SU-DHL-6 (cell line): ENCODE measurements at regions not wholly inside any gene's neighbourhood (a gene's known extent, or its start where the extent isn't known, plus 50 kb on each side); places are given as distances from the start of the nearest gene placed in this dataset.

Experiments
- H2AFZ ChIP-seq: fragments of 200-600 bp; sonication (generic); 2 replicates; pipeline ENCODE4 v1.6.1; 2014; ENCODE audit warnings: low read depth, mild to moderate bottlenecking, moderate library complexity, mixed read lengths, antibody characterized with exemption, low read length; ENCODE audit not compliant: severe bottlenecking
- H3F3A ChIP-seq: fragments of 200-600 bp; shearing (Covaris generic); 2 replicates; pipeline ENCODE4 v1.6.0; 2016; ENCODE audit warnings: antibody characterized with exemption, mild to moderate bottlenecking; ENCODE audit not compliant: insufficient read depth
- H3K27ac ChIP-seq: fragments of 200-600 bp; sonication (generic); 2 replicates; pipeline ENCODE4 v1.5.1; 2016; ENCODE audit warnings: low read depth, mild to moderate bottlenecking, low read length, moderate library complexity, mixed read lengths
- H3K27me3 ChIP-seq: fragments of 200-600 bp; sonication (generic), shearing (Covaris generic); 2 replicates; pipeline ENCODE4 v1.6.0; 2014; ENCODE audit warnings: mild to moderate bottlenecking, low read length
- H3K36me3 ChIP-seq: fragments of 200-600 bp; sonication (generic); 2 replicates; pipeline ENCODE4 v1.6.1; 2014; ENCODE audit warnings: mild to moderate bottlenecking, low read length, mixed read lengths
- H3K4me2 ChIP-seq: fragments of 300-600, 200-600 bp; shearing (Covaris generic), sonication (generic); 2 replicates; pipeline ENCODE4 v1.6.0; 2014; ENCODE audit warnings: low read length, low read depth, mild to moderate bottlenecking; ENCODE audit not compliant: poor library complexity, severe bottlenecking
- H3K4me3 ChIP-seq: fragments of 200-600 bp; sonication (generic); 2 replicates; pipeline ENCODE4 v1.5.1; 2014; ENCODE audit warnings: antibody characterized with exemption, low read length, mild to moderate bottlenecking, mixed read lengths; ENCODE audit not compliant: insufficient read depth, poor library complexity, severe bottlenecking
- H3K79me2 ChIP-seq: fragments of 200-600 bp; sonication (generic); 2 replicates; pipeline ENCODE4 v1.6.1; 2014; ENCODE audit warnings: mild to moderate bottlenecking, low read length, moderate library complexity; ENCODE audit not compliant: insufficient read depth
- H3K9ac ChIP-seq: fragments of 200-600 bp; sonication (generic); 2 replicates; pipeline ENCODE4 v1.7.0; 2014; ENCODE audit warnings: mild to moderate bottlenecking, low read length
- H3K9me2 ChIP-seq: fragments of 200-600 bp; sonication (generic); replicated peaks from 2 replicates; pipeline ENCODE4 v1.6.1; 2014; ENCODE audit warnings: low read length; ENCODE audit not compliant: insufficient read depth
- H3K9me3 ChIP-seq: fragments of 200-600 bp; sonication (generic); 2 replicates; pipeline ENCODE4 v1.6.1; 2014; ENCODE audit warnings: low read length, mixed read lengths; ENCODE audit not compliant: insufficient read depth
- H4K20me1 ChIP-seq: fragments of 200-600 bp; sonication (generic); 2 replicates; pipeline ENCODE4 v1.6.1; 2014; ENCODE audit warnings: low read depth, mild to moderate bottlenecking, antibody characterized with exemption, low read length, moderate library complexity, mixed read lengths
- CTCF ChIP-seq: fragments of 200-600 bp; sonication (generic); IDR thresholded peaks from one replicate; pipeline ENCODE4 v1.5.1; 2017; ENCODE audit warnings: antibody characterized with exemption, mild to moderate bottlenecking, low read length, moderate library complexity; ENCODE audit not compliant: insufficient read depth, poor library complexity, severe bottlenecking
- EZH2phosphoT487 ChIP-seq: fragments of 200-600 bp; sonication (generic), shearing (Covaris generic); conservative IDR thresholded peaks from 2 replicates; pipeline ENCODE4 v1.6.1; 2018; ENCODE audit warnings: mild to moderate bottlenecking, antibody characterized with exemption, low read length, moderate library complexity, mixed read lengths

- Histone ChIP-seq H3K79me2 (no peaks in the 10 kb centered on the region), H3K4me2 (no peak overlapping the region), H3K9me2 (no peaks in the 10 kb centered on the region), H3K27me3 (no peaks in the 10 kb centered on the region), H3F3A (no peaks in the 10 kb centered on the region), H3K9me3 (no peaks in the 10 kb centered on the region), H3K4me3 (no peak overlapping the region), H3K27ac (no peak overlapping the region), H3K9ac (no peak overlapping the region), H4K20me1 (no peaks in the 10 kb centered on the region), H3K36me3 (no peaks in the 10 kb centered on the region), H2AFZ (no peak overlapping the region)
- TF ChIP-seq CTCF, result no peak
- no peak for TF ChIP-seq EZH2phosphoT487
Observed at GRCh38 chr13:56283262-56283828, 857.4 kb upstream of the PRR20A start.

GRCh38 chr13:56299650-56300049 lies 841.1 kb upstream of the PRR20A start:
- Histone ChIP-seq H3K9me2 (no peaks in the 10 kb centered on the region), H3K79me2 (no peaks in the 10 kb centered on the region), H3K9me3 (no peaks in the 10 kb centered on the region), H3K36me3 (no peaks in the 10 kb centered on the region), H3K27me3 (no peaks in the 10 kb centered on the region), H3K4me2 (no peak overlapping the region), H3K9ac (no peak overlapping the region), H4K20me1 (no peaks in the 10 kb centered on the region), H3K27ac (no peak overlapping the region), H3F3A (no peaks in the 10 kb centered on the region), H3K4me3 (no peak overlapping the region), H2AFZ (no peak overlapping the region)
- TF ChIP-seq EZH2phosphoT487 (no peak), CTCF (no peak)

DNA sequence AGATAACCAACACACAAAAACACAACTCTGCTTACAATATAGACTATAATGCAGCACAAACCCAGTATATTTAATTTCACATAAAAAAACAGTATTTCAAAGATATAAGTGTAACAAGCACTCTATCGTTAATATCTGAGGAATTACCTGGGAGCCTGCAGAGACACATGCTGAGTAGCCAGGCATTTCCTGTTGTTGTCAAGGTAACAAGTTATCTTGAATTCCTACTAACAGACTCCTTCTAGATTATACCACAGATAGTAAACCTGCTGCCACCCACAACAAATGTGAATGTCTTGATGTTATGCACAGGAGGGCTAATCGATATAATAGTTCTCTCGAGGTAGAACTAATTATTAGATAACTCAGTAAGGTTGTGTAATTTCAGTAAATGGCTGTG lies 826.0 kb upstream of the PRR20A start:
- TF ChIP-seq EZH2phosphoT487 (no peak), CTCF (no peak)
- H3K27me3 ChIP-seq, result no peaks in the 10 kb centered on the region

More for the DNA sequence above, 826.0 kb upstream of the PRR20A start:
- H2AFZ ChIP-seq, result no peak overlapping the region
- H3F3A ChIP-seq, result no peaks in the 10 kb centered on the region
- H4K20me1 ChIP-seq, result no peaks in the 10 kb centered on the region
- no peaks in the 10 kb centered on the region for H3K9me2 ChIP-seq
- H3K9ac ChIP-seq, result no peak overlapping the region
- no peaks in the 10 kb centered on the region for H3K36me3 ChIP-seq
- no peak overlapping the region for H3K4me3 ChIP-seq
- H3K27ac ChIP-seq, result no peak overlapping the region
- no peak overlapping the region for H3K4me2 ChIP-seq
- H3K79me2 ChIP-seq, result no peaks in the 10 kb centered on the region
- no peaks in the 10 kb centered on the region; the same call in 1 of the 2 replicates for H3K9me3 ChIP-seq
